ENCODE measurements at regions not wholly inside any gene's neighbourhood (a gene's known extent, or its start where the extent isn't known, plus 50 kb on each side); places are given as distances from the start of the nearest gene placed in this dataset.

DNA sequence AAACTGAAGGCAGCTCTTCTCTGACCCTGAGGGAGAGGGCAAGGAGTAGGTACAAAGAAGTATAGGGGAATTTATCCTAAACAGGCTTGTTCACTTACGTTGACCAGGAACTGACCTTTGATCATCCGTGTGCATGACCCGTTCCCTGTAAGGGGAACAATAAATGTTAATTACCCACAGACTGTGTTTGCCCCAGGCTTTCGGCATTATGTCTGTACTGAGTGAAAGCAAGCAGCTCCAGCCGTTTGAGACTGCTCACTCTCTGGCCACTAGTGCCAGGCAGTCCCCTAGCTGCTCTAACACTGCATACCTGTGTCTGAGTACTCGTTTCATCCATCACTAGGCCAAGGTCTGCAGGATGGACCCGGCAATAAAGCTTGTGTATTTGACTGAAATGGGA, 1365.3 kb downstream of the NCAM2 start:
- TF ChIP-seq YY1 (IDR thresholded peaks at IDR 0.05; ENCODE audit: insufficient read depth, insufficient read length) (no peak), ZNF274 (IDR thresholded peaks at IDR 0.05; ENCODE audit: low read depth, low read length) (no peak)

Data from NT2/D1 (cell line).